HCT116 (cell line): ENCODE measurements at regions not wholly inside any gene's neighbourhood (a gene's known extent, or its start where the extent isn't known, plus 50 kb on each side); places are given as distances from the start of the nearest gene placed in this dataset.

Experiments used
- ATAC-seq: fragments of 200-7000 bp; cut with Tn5 transposase; 2 replicates; pipeline ENCODE4 v1.9.1; 2020; ENCODE audit warnings: mild to moderate bottlenecking, moderate library complexity
- BruUV-seq: library from RNA; stranded (reverse); fragments of 400-500 nt; replicated peaks from 2 replicates; lab custom pipeline; 2021; lab: Mats Ljungman, UMichigan
- CTCF ChIA-PET: fragments of 300-600 bp; sonication (Branson Sonifier 250); formaldehyde crosslinking; loops from one replicate; lab custom pipeline; 2021; ENCODE audit warnings: antibody characterized with exemption; lab: Charles Lee
- POLR2A ChIA-PET: fragments of 300-600, 350-600 bp; sonication (Branson Sonifier 250); formaldehyde crosslinking; loops from one replicate; lab custom pipeline; 2021; ENCODE audit warnings: antibody characterized with exemption; lab: Charles Lee
- RAD21 ChIA-PET, 2 experiments: fragments of 300-600 bp; sonication (Branson Sonifier 250); formaldehyde crosslinking; loops; one replicate each; lab custom pipeline; 2023; ENCODE audit warnings: low total read pairs in 2 of 2; ENCODE audit not compliant: uncharacterized antibody in 2 of 2, unreplicated experiment in 2 of 2, low non-redundant PET in 1 of 2; lab: Charles Lee
- DNase-seq: peaks from one replicate; pipeline ENCODE4 v3.0.0-alpha.2; 2010; ENCODE audit warnings: low read depth, low spot score
- H2AFZ ChIP-seq: fragments of 200-600 bp; shearing (Covaris generic), sonication (generic); 2 replicates; pipeline ENCODE4 v1.6.1; 2017; ENCODE audit warnings: low read depth, mixed run types, mixed read lengths, antibody characterized with exemption, low read length; ENCODE audit not compliant: poor library complexity, severe bottlenecking
- H3K27ac ChIP-seq: 2 replicates; pipeline ENCODE4 v1.5.1; 2012; ENCODE audit warnings: low read depth, low read length
- H3K27me3 ChIP-seq: fragments of 200-600 bp; sonication (generic); 2 replicates; pipeline ENCODE4 v1.6.1; 2016; ENCODE audit warnings: mixed run types, low read length, mixed read lengths; ENCODE audit not compliant: insufficient read depth
- H3K36me3 ChIP-seq, 2 experiments: fragments of 200-500 bp in 1 of 2; fragments of 200-600 bp in 1 of 2; sonication (Bioruptor generic) in 1 of 2; sonication (generic) in 1 of 2; 2 replicates each; pipeline versions ENCODE4 v1.5.1 to v1.6.1; 2014 to 2016; ENCODE audit warnings: low read length in 2 of 2, inconsistent platforms in 1 of 2, mixed read lengths in 1 of 2, mixed run types in 1 of 2; ENCODE audit not compliant: insufficient read depth in 2 of 2, control insufficient read depth in 1 of 2
- H3K4me1 ChIP-seq, 2 experiments: fragments of 200-600 bp in 1 of 2; sonication (generic) in 1 of 2; 2 replicates each; pipeline versions ENCODE4 v1.5.1 to v1.6.1; 2012 to 2017; ENCODE audit warnings: low read length in 2 of 2, inconsistent platforms in 1 of 2, mild to moderate bottlenecking in 1 of 2, mixed read lengths in 1 of 2, mixed run types in 1 of 2, moderate library complexity in 1 of 2; ENCODE audit not compliant: insufficient read depth in 2 of 2, control insufficient read depth in 1 of 2
- H3K4me2 ChIP-seq: fragments of 200-600 bp; sonication (generic); 2 replicates; pipeline ENCODE4 v1.6.1; 2017; ENCODE audit warnings: mixed run types, low read length, mixed read lengths
- H3K4me3 ChIP-seq, 2 experiments: fragments of 200-600 bp in 1 of 2; sonication (generic) in 1 of 2; replicated peaks in 1 of 2; 2 replicates each; pipeline ENCODE4 v1.5.1; 2011 to 2016; ENCODE audit warnings: low read length in 2 of 2, control low read depth in 1 of 2, low read depth in 1 of 2, mild to moderate bottlenecking in 1 of 2, mixed read lengths in 1 of 2, mixed run types in 1 of 2
- H3K79me2 ChIP-seq: fragments of 200-600 bp; sonication (generic); 2 replicates; pipeline ENCODE4 v1.6.1; 2017; ENCODE audit warnings: mild to moderate bottlenecking, mixed run types, low read length, moderate library complexity, mixed read lengths; ENCODE audit not compliant: insufficient read depth
- H3K9ac ChIP-seq: fragments of 200-600 bp; sonication (generic); 2 replicates; pipeline ENCODE4 v1.6.1; 2016; ENCODE audit warnings: low read length, mixed read lengths
- H3K9me2 ChIP-seq: fragments of 200-600 bp; sonication (generic), shearing (Covaris generic); 2 replicates; pipeline ENCODE4 v1.6.1; 2017; ENCODE audit warnings: mixed run types, mild to moderate bottlenecking, moderate library complexity; ENCODE audit not compliant: insufficient read depth
- H3K9me3 ChIP-seq, 2 experiments: fragments of 200-500 bp in 1 of 2; fragments of 200-600 bp in 1 of 2; sonication (Bioruptor generic) in 1 of 2; sonication (generic) in 1 of 2; 2 replicates each; pipeline ENCODE4 v1.6.1; 2014 to 2017; ENCODE audit warnings: low read length in 2 of 2, mixed read lengths in 2 of 2, inconsistent platforms in 1 of 2, low read depth in 1 of 2, mild to moderate bottlenecking in 1 of 2, mixed run types in 1 of 2, moderate library complexity in 1 of 2; ENCODE audit not compliant: control insufficient read depth in 1 of 2, insufficient read depth in 1 of 2
- H4K20me1 ChIP-seq: fragments of 200-600 bp; sonication (generic), shearing (Covaris generic); 2 replicates; pipeline ENCODE4 v1.6.1; 2017; ENCODE audit warnings: mixed run types, mild to moderate bottlenecking, moderate library complexity; ENCODE audit not compliant: insufficient read depth
- CBX3 ChIP-seq: IDR thresholded peaks from 2 replicates; pipeline ENCODE4 v1.6.1; 2012; ENCODE audit warnings: low read depth
- CEBPB ChIP-seq: IDR thresholded peaks from 2 replicates; pipeline ENCODE4 v1.6.1; 2012; ENCODE audit warnings: low read depth
- EGR1 ChIP-seq: IDR thresholded peaks from 2 replicates; pipeline ENCODE4 v1.6.1; 2012; ENCODE audit warnings: low read depth
- ELF1 ChIP-seq: IDR thresholded peaks from 2 replicates; pipeline ENCODE4 v1.6.1; 2012; ENCODE audit warnings: low read depth, borderline replicate concordance
- EZH2 ChIP-seq: fragments of 200-600 bp; sonication (generic); IDR thresholded peaks from 2 replicates; pipeline ENCODE4 v1.6.1; 2017; ENCODE audit warnings: antibody characterized with exemption, mixed run types
- EZH2phosphoT487 ChIP-seq: fragments of 200-600 bp; IDR thresholded peaks from 2 replicates; pipeline ENCODE4 v1.6.1; 2018; ENCODE audit warnings: antibody characterized with exemption, borderline replicate concordance
- FOSL1 ChIP-seq: IDR thresholded peaks from 2 replicates; pipeline ENCODE4 v1.6.1; 2012; ENCODE audit warnings: low read depth
- JUND ChIP-seq: IDR thresholded peaks from 2 replicates; pipeline ENCODE4 v1.6.1; 2012
- POLR2A ChIP-seq: IDR thresholded peaks from 2 replicates; pipeline ENCODE4 v1.7.0; 2011; ENCODE audit warnings: borderline replicate concordance; ENCODE audit not compliant: insufficient read depth, insufficient read length; ENCODE audit errors: extremely low read depth
- POLR2AphosphoS5 ChIP-seq: IDR thresholded peaks from 2 replicates; pipeline ENCODE4 v1.6.1; 2011; ENCODE audit warnings: mild to moderate bottlenecking, low read depth, low read length, moderate library complexity
- SP1 ChIP-seq: IDR thresholded peaks from 2 replicates; pipeline ENCODE4 v1.6.1; 2012; ENCODE audit warnings: low read depth
- YY1 ChIP-seq: IDR thresholded peaks from 2 replicates; pipeline ENCODE4 v1.6.1; 2011; ENCODE audit warnings: low read length, low read depth, moderate library complexity, mild to moderate bottlenecking; ENCODE audit not compliant: insufficient replicate concordance; ENCODE audit errors: extremely low read depth
- ZFX ChIP-seq: fragments of 450-650 bp; IDR thresholded peaks from 2 replicates; pipeline ENCODE4 v1.6.1; 2017
- ZNF274 ChIP-seq: fragments of 200-500 bp; sonication (Bioruptor generic); IDR thresholded peaks from 2 replicates; pipeline ENCODE4 v1.6.1; 2014; ENCODE audit warnings: mild to moderate bottlenecking, low read depth, low read length, inconsistent platforms
- intact Hi-C: fragments of 100-400 bp; cut with micrococcal nuclease; formaldehyde crosslinking; loops from 2 replicates; pipeline ENCODE4 v1.10.0; 2022
- TF ChIP-seq, protein P1 (sequence below): IDR thresholded peaks from 2 replicates; pipeline ENCODE4 v1.6.1; 2012
- TF ChIP-seq, protein P2 (sequence below): IDR thresholded peaks from 2 replicates; pipeline ENCODE4 v1.6.1; 2012
- TF ChIP-seq, protein P3 (sequence below): IDR thresholded peaks from 2 replicates; pipeline ENCODE4 v1.6.1; 2011; ENCODE audit warnings: mild to moderate bottlenecking, low read length, moderate library complexity; ENCODE audit not compliant: insufficient replicate concordance; ENCODE audit errors: extremely low read depth

DNA sequence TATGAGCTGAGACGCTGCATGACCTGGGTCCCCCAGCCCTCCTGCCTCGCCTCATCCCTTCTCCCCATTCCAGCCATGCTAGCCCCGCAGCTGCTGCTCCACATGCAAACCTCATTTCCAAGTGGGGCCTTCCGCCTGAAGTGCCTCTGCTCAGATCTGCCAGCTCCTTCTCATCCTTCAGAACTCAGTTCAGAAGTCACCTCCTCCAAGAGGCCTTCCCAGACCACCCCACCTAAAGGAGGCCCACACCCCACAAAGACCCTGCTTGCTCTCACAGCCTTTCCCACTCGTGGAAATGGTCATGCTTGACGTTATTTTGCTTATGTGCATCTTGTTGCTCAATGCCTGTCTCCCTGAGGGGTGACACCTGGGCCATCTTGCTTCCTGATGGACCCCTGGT is 58.7 kb downstream of the RMI2 start:
- DNase-seq: no peak
- H3K9me3 ChIP-seq: no peaks in the 10 kb centered on the region
- no peaks in the 10 kb centered on the region for H3K79me2 ChIP-seq
- peaks cover 0 to 10% of the 10 kb centered on the region in 2 experiments; a peak in 2 of 4 replicates for H3K4me1 ChIP-seq
- H3K27me3 ChIP-seq: no peaks in the 10 kb centered on the region
- POLR2A ChIA-PET: no interaction called here
- no peaks in the 10 kb centered on the region for H4K20me1 ChIP-seq
- ATAC-seq: no peak
- H3K36me3 ChIP-seq: no peaks in the 10 kb centered on the region
- no peak overlapping the region for H3K9ac ChIP-seq
- H2AFZ ChIP-seq: no peak overlapping the region
- H3K9me2 ChIP-seq: no peaks in the 10 kb centered on the region
- no peak overlapping the region for H3K4me2 ChIP-seq
- H3K27ac ChIP-seq: no peak overlapping the region
- intact Hi-C loops: loop anchor here (2.0 kb wide), 1 partner anchor 439 kb away; no protein-coding TSS in a partner anchor
- RAD21 ChIA-PET: no interaction called here
- H3K4me3 ChIP-seq: no peak overlapping the region
- CTCF ChIA-PET: interaction anchor here (1.4 kb wide), 1 partner anchor 311 kb away, joined by 3 read pairs; no protein-coding TSS in a partner anchor
- no TSS peak for BruUV-seq
- TF ChIP-seq YY1: no peak
- TF ChIP-seq ELF1: no peak
- no peak for TF ChIP-seq FOSL1
- no peak for TF ChIP-seq POLR2AphosphoS5
- no peak for TF ChIP-seq EZH2
- no peak for TF ChIP-seq CEBPB
- TF ChIP-seq, protein P1, sequence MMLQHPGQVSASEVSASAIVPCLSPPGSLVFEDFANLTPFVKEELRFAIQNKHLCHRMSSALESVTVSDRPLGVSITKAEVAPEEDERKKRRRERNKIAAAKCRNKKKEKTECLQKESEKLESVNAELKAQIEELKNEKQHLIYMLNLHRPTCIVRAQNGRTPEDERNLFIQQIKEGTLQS: no peak
- TF ChIP-seq EGR1: no peak
- no peak for TF ChIP-seq ZFX
- no peak for TF ChIP-seq JUND
- no peak for TF ChIP-seq CBX3
- TF ChIP-seq, protein P2, sequence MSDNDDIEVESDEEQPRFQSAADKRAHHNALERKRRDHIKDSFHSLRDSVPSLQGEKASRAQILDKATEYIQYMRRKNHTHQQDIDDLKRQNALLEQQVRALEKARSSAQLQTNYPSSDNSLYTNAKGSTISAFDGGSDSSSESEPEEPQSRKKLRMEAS: no peak
- TF ChIP-seq, protein P3, sequence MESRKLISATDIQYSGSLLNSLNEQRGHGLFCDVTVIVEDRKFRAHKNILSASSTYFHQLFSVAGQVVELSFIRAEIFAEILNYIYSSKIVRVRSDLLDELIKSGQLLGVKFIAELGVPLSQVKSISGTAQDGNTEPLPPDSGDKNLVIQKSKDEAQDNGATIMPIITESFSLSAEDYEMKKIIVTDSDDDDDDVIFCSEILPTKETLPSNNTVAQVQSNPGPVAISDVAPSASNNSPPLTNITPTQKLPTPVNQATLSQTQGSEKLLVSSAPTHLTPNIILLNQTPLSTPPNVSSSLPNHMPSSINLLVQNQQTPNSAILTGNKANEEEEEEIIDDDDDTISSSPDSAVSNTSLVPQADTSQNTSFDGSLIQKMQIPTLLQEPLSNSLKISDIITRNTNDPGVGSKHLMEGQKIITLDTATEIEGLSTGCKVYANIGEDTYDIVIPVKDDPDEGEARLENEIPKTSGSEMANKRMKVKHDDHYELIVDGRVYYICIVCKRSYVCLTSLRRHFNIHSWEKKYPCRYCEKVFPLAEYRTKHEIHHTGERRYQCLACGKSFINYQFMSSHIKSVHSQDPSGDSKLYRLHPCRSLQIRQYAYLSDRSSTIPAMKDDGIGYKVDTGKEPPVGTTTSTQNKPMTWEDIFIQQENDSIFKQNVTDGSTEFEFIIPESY: no peak
- no peak for TF ChIP-seq POLR2A
- no peak for TF ChIP-seq ZNF274
- TF ChIP-seq EZH2phosphoT487: no peak
- no peak for TF ChIP-seq SP1
